Sigmoid colon (tissue), 6 donors: ENCODE measurements at regions not wholly inside any gene's neighbourhood (a gene's known extent, or its start where the extent isn't known, plus 50 kb on each side); places are given as distances from the start of the nearest gene placed in this dataset.

ENCODE experiments used
- DNase-seq: peaks from one replicate; pipeline ENCODE4 v3.0.0-alpha.2; 2019
- H3K27ac ChIP-seq, 4 donors: fragments of 200-600 bp; sonication (generic); one replicate each; pipeline ENCODE4 v1.5.1; 2016 to 2019; ENCODE audit warnings: mild to moderate bottlenecking in 1 of 4
- H3K27me3 ChIP-seq, 3 donors: fragments of 200-600 bp; sonication (generic); one replicate each; pipeline ENCODE4 v1.5.1; 2019; ENCODE audit warnings: mild to moderate bottlenecking in 1 of 3
- H3K36me3 ChIP-seq, 4 donors: fragments of 200-600 bp; sonication (generic); one replicate each; pipeline ENCODE4 v1.5.1; 2016 to 2019
- H3K4me1 ChIP-seq, 4 donors: fragments of 200-600 bp; sonication (generic); one replicate each; pipeline ENCODE4 v1.5.1; 2017 to 2019
- H3K4me3 ChIP-seq, 4 donors: fragments of 200-600 bp; sonication (generic); one replicate each; pipeline ENCODE4 v1.5.1; 2017 to 2019; ENCODE audit warnings: mild to moderate bottlenecking in 2 of 4, moderate library complexity in 1 of 4
- H3K9me3 ChIP-seq, 4 donors: fragments of 200-600 bp in 3 of 4; sonication (generic) in 3 of 4; one replicate each; pipeline versions ENCODE4 v1.5.1 to v1.6.1; 2013 to 2019
- EP300 ChIP-seq, 4 donors: sonication (generic); formaldehyde crosslinking; IDR thresholded peaks; one replicate each; pipeline ENCODE4 v1.6.1; 2017; ENCODE audit warnings: antibody characterized with exemption in 4 of 4
- POLR2A ChIP-seq, 2 donors: fragments of 450-650 bp; IDR thresholded peaks; one replicate each; pipeline ENCODE4 v1.6.1; 2016; ENCODE audit warnings: antibody characterized with exemption in 2 of 2, mild to moderate bottlenecking in 2 of 2, moderate library complexity in 2 of 2
- POLR2AphosphoS5 ChIP-seq, 4 donors: sonication (generic); formaldehyde crosslinking; IDR thresholded peaks; one replicate each; pipeline ENCODE4 v1.6.1; 2017; ENCODE audit warnings: antibody characterized with exemption in 4 of 4
- WGBS, 2 donors: extraction: QIAGEN DNeasy Blood & Tissue Kit; methylation state at CpG; one replicate each; pipeline ENCODE4 v1.1.7; 2013; 5-methylcytosine and 5-hydroxymethylcytosine counted together
- intact Hi-C: fragments of 100-400 bp; cut with DNase I; formaldehyde crosslinking; loops from one replicate; pipeline ENCODE4 v1.15.1; 2023
- TF ChIP-seq, protein P1 (sequence below), 4 experiments: fragments of 450-650 bp in 3 of 4; fragments of 200-600 bp in 1 of 4; IDR thresholded peaks; one replicate each; pipeline ENCODE4 v1.5.1; 2016 to 2019; ENCODE audit warnings: antibody characterized with exemption in 4 of 4, mild to moderate bottlenecking in 3 of 4, moderate library complexity in 2 of 4
- donor health status: healthy with polysubstance abuse.
- donor health status: healthy.

GRCh38 chr21:16071761-16072160 lies 342.0 kb downstream of the USP25 start:
- Histone ChIP-seq H3K27ac (peak overlapping the region in 1 of 4 donors; percentile 25), H3K4me1 (peaks cover 0 to 18% (median 9%) of the 10 kb centered on the region in 4 donors), H3K27me3 (no peaks in the 10 kb centered on the region), H3K36me3 (no peaks in the 10 kb centered on the region), H3K9me3 (no peaks in the 10 kb centered on the region), H3K4me3 (peak overlapping the region in 2 of 4 donors; percentile 34 to 39)
- DNase-seq, result no peak
- TF ChIP-seq POLR2AphosphoS5 (IDR thresholded peaks at IDR 0.05) (no peak), EP300 (IDR thresholded peaks at IDR 0.05) (no peak), POLR2A (IDR thresholded peaks at IDR 0.05) (no peak)
- TF ChIP-seq, protein P1, sequence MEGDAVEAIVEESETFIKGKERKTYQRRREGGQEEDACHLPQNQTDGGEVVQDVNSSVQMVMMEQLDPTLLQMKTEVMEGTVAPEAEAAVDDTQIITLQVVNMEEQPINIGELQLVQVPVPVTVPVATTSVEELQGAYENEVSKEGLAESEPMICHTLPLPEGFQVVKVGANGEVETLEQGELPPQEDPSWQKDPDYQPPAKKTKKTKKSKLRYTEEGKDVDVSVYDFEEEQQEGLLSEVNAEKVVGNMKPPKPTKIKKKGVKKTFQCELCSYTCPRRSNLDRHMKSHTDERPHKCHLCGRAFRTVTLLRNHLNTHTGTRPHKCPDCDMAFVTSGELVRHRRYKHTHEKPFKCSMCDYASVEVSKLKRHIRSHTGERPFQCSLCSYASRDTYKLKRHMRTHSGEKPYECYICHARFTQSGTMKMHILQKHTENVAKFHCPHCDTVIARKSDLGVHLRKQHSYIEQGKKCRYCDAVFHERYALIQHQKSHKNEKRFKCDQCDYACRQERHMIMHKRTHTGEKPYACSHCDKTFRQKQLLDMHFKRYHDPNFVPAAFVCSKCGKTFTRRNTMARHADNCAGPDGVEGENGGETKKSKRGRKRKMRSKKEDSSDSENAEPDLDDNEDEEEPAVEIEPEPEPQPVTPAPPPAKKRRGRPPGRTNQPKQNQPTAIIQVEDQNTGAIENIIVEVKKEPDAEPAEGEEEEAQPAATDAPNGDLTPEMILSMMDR (IDR thresholded peaks at IDR 0.05), result no peak
- intact Hi-C loops, result no loop called here
- WGBS, 2 donors, result 56 to 74% methylated on average over 2 of the region's 2 CpGs

GRCh38 chr21:16072221-16072620 lies 342.4 kb downstream of the USP25 start:
- peak overlapping the region in 1 of 4 donors; percentile 25 for H3K27ac ChIP-seq
- no peaks in the 10 kb centered on the region for H3K27me3 ChIP-seq
- H3K36me3 ChIP-seq, result no peaks in the 10 kb centered on the region
- H3K4me3 ChIP-seq, result no peak overlapping the region
- intact Hi-C loops, result no loop called here
- TF ChIP-seq POLR2AphosphoS5 (IDR thresholded peaks at IDR 0.05) (no peak), POLR2A (IDR thresholded peaks at IDR 0.05) (no peak), EP300 (IDR thresholded peaks at IDR 0.05) (no peak)
- TF ChIP-seq, protein P1 (IDR thresholded peaks at IDR 0.05), result no peak
- no peaks in the 10 kb centered on the region for H3K9me3 ChIP-seq
- no peak for DNase-seq
- H3K4me1 ChIP-seq, result peaks cover 0 to 18% (median 9%) of the 10 kb centered on the region in 4 donors
- WGBS, 2 donors, result 84 to 93% methylated on average over 3 of the region's 3 CpGs

- Histone ChIP-seq H3K27me3 (no peaks in the 10 kb centered on the region), H3K27ac (peak overlapping the region in 1 of 4 donors; percentile 29), H3K4me3 (no peak overlapping the region), H3K9me3 (no peaks in the 10 kb centered on the region), H3K4me1 (peaks cover 0 to 18% (median 9%) of the 10 kb centered on the region in 4 donors), H3K36me3 (no peaks in the 10 kb centered on the region)
- peak; percentile 28 for DNase-seq
- 63 to 71% methylated on average over 6 of the region's 6 CpGs for WGBS, 2 donors
- TF ChIP-seq POLR2A (IDR thresholded peaks at IDR 0.05), result no peak
- TF ChIP-seq, protein P1 (IDR thresholded peaks at IDR 0.05), result no peak
- no peak for TF ChIP-seq POLR2AphosphoS5 (IDR thresholded peaks at IDR 0.05)
- TF ChIP-seq EP300 (IDR thresholded peaks at IDR 0.05), result no peak
- intact Hi-C loops, result no loop called here
Measured at GRCh38 chr21:16072737-16073136, 343.0 kb downstream of the USP25 start.

GRCh38 chr21:16073586-16073985 lies 343.8 kb downstream of the USP25 start:
- H3K4me1 ChIP-seq, result peaks cover 0 to 18% (median 9%) of the 10 kb centered on the region in 4 donors
- H3K27me3 ChIP-seq, result no peaks in the 10 kb centered on the region
- H3K9me3 ChIP-seq, result no peaks in the 10 kb centered on the region
- TF ChIP-seq POLR2AphosphoS5 (IDR thresholded peaks at IDR 0.05) (no peak), POLR2A (IDR thresholded peaks at IDR 0.05) (no peak), EP300 (IDR thresholded peaks at IDR 0.05) (no peak)
- TF ChIP-seq, protein P1 (IDR thresholded peaks at IDR 0.05), result no peak
- peak overlapping the region in 2 of 4 donors; percentile 29 to 33 for H3K27ac ChIP-seq
- intact Hi-C loops, result no loop called here
- no peak for DNase-seq
- H3K4me3 ChIP-seq, result no peak overlapping the region
- 43 to 66% methylated on average over 2 of the region's 2 CpGs for WGBS, 2 donors
- H3K36me3 ChIP-seq, result no peaks in the 10 kb centered on the region

- intact Hi-C loops, result no loop called here
- 55 to 76% methylated on average over 3 of the region's 3 CpGs for WGBS, 2 donors
Measured at GRCh38 chr21:16074950-16075489, 345.2 kb downstream of the USP25 start.

More at GRCh38 chr21:16074950-16075489, 345.2 kb downstream of the USP25 start:
- no peaks in the 10 kb centered on the region for H3K9me3 ChIP-seq
- TF ChIP-seq EP300 (IDR thresholded peaks at IDR 0.05), result no peak
- TF ChIP-seq POLR2A (IDR thresholded peaks at IDR 0.05), result no peak
- TF ChIP-seq, protein P1 (IDR thresholded peaks at IDR 0.05), result no peak
- TF ChIP-seq POLR2AphosphoS5 (IDR thresholded peaks at IDR 0.05), result no peak
- H3K4me3 ChIP-seq, result no peak overlapping the region
- DNase-seq, result no peak
- H3K27me3 ChIP-seq, result no peaks in the 10 kb centered on the region
- peaks cover 0 to 18% (median 9%) of the 10 kb centered on the region in 4 donors for H3K4me1 ChIP-seq
- no peaks in the 10 kb centered on the region for H3K36me3 ChIP-seq
- no peak overlapping the region for H3K27ac ChIP-seq
